H4 (cell line): ENCODE measurements at regions not wholly inside any gene's neighbourhood (a gene's known extent, or its start where the extent isn't known, plus 50 kb on each side); places are given as distances from the start of the nearest gene placed in this dataset.
A peak's percentile ranks its signal among the peaks of the same experiment; 100 is the strongest.
"Not testable (repeated sequence)": the region's sequence is repeated elsewhere in the genome, so short reads cannot be mapped to it uniquely, and the experiment has no call there.

ENCODE experiments used
- DNase-seq: peaks from one replicate; pipeline ENCODE4 v3.0.0-alpha.2; 2015; ENCODE audit warnings: low spot score

DNA sequence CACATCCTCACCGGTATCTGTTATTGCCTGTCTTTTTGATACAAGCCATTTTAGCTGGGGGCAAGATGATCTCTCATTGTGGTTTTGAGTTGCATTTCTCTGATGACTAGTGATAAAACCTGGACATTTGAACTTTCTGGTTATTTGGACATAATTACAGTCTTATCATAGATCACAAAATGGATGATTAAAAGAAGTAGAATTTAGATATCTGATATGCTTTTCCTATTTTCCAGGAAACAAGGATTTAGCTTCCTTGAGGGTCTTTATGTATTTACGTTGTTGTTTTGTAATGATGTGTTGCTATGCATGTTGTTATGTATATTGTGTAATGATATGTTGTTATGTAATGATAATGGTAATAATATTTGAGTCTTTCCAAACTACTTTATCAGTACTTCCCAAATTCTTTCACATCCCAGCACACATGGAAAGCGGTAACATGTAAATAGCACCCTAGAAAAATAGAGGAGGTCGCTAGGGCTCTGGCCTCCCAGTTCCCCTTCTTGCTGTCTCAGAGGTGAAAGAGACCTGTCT lies 53.8 kb downstream of the GJD2 start:
- DNase-seq, result no peak

GRCh38 chr15:34699968-34700640 lies 54.7 kb downstream of the GJD2 start:
- no peak for DNase-seq

GRCh38 chr15:34696506-34696905 lies 58.3 kb downstream of the GJD2 start:
- no peak for DNase-seq

GRCh38 chr15:34693053-34693744 lies 61.6 kb downstream of the GJD2 start:
- DNase-seq, result peak; percentile 18

DNA sequence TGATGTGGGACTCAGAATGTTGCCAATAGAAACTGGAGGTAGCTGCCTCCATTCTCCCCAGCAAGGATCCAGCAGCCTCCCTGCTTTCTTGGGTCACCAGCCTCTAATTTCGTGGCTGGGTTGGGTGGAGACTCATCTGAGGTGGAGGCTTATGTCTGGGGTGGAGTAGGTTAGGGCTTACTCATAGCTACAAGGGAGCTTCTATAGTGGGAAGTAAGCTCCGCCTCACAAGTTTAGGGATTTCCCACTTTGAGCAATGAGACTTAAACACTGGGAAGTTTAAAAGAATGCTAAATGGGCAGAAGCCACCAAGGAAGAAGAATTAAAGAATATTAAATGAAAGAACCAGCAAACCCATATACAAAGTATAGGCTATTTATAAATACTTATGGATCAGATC lies 63.8 kb downstream of the GJD2 start:
- DNase-seq, result no peak

DNA sequence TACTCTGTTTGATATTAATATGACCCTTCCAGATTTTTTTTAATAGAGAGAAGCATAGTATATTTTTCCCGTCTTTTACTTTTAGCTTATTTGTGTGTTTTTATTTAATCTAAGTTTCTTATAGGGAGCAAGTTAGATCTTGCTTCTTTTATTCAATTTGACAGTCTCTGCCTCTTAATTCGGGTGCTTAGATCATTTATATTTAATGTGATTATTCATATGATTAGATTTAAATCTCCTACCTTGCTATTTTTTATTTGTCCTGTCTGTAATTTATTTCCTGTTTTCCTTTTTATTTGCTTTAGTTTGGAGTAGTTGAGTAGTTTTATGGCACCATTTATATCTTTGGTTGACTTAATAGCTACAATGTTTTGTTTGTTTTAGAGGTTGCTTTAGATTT lies 66.1 kb downstream of the GJD2 start:
- DNase-seq, result no peak

- no peak for DNase-seq
Measured at GRCh38 chr15:34684351-34684750, 70.4 kb downstream of the GJD2 start.

DNA sequence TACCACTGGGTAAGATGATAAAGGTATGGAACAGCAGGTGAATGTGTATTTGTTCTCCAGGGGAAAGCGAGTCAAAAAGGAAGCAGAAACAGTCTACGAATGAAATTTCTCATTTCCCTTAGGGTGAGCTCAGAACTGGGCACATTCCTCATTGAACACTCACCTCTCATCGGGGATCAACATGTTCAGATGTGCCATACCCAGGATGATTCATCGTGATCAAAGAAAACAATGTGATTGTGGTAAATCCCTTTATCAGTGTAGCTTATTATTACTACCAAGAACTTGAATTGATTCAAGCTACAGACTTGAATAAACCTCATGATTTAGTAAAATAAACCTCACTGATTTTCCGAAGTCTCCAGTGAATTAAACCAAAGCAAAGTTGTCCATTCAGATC lies 72.1 kb downstream of the GJD2 start:
- DNase-seq, result no peak

DNA sequence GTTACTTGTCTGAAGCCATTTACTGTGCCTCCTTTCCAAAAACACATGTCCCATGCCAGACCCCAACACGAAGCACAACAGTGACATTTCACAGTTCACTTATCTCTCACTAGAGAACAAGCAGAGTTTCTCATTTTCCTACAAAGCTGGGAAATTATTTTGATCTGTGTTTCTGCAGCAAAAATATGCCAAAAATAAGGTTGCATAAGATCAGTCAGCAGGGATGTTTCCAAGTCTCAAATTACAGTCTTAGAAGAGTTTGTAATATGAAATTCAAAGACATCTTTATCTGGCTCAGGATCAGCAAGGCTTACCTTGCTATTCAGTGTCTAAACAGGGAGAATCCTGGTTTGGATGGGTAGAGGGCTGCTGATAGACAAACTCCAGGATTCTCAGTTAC lies 75.5 kb downstream of the GJD2 start:
- DNase-seq, result no peak

- no peak for DNase-seq
Measured at GRCh38 chr15:34673241-34673640, 81.6 kb downstream of the GJD2 start.

GRCh38 chr15:34665498-34666116 lies 82.2 kb upstream of the GOLGA8B start:
- no peak for DNase-seq

- no peak for DNase-seq
Measured at GRCh38 chr15:34664418-34664817, 81.0 kb upstream of the GOLGA8B start.

GRCh38 chr15:34663101-34663500 lies 79.7 kb upstream of the GOLGA8B start:
- DNase-seq, result no peak

GRCh38 chr15:34659056-34659455 lies 75.6 kb upstream of the GOLGA8B start:
- no peak for DNase-seq

GRCh38 chr15:34657469-34658127 lies 74.1 kb upstream of the GOLGA8B start:
- DNase-seq, result no peak

DNA sequence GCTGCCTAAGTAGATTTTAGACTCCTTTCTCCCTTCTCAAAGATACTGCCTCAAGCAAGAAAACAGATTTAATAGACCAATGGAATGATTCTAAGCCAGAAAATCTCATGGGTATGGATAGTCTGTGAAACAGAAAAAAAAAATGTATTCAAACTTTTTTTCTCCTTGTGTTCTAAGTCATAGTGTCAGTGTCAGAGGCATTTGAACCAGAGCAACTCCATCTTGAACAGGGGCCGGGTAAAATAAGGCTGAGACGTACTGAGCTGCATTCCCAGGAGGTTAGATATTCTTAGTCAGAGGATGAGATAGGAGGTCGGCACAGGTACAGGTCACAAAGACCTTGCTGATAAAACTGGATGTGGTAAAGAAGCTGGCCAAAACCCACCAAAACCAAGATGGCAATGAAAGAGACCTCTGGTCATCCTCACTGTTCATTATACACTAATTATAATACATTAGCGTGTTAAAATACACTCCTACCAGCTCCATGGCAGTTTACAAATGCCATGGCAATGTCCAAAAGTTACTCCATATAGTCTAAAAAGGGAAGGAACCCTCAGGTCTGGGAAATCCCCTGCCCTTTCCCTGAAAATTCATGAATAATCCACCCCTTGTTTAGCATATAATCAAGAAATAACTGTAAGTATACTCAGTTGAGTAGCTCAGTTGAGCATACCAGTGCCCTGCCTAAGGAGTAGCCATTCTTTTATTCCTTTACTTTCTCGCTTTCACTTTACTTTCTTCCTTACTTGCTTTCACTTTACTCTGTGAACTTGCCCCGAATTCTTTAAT lies 72.8 kb upstream of the GOLGA8B start:
- no peak for DNase-seq

GRCh38 chr15:34655326-34655725 lies 71.9 kb upstream of the GOLGA8B start:
- no peak for DNase-seq

- DNase-seq, result no peak
Measured at GRCh38 chr15:34654625-34655024, 71.2 kb upstream of the GOLGA8B start.

GRCh38 chr15:34653992-34654391 lies 70.5 kb upstream of the GOLGA8B start:
- DNase-seq, result no peak

DNA sequence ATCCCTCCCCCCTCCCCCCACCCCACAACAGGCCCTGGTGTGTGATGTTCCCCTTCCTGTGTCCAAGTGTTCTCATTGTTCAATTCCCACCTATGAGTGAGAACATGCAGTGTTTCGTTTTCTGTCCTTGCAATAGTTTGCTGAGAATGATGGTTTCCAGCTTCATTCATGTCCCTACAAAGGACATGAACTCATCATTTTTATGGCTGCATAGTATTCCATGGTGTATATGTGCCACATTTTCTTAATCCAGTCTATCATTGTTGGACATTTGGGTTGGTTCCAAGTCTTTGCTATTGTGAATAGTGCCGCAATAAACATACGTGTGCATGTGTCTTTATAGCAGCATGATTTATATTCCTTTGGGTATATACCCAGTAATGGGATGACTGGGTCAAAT lies 69.9 kb upstream of the GOLGA8B start:
- not testable (repeated sequence) for DNase-seq

GRCh38 chr15:34652726-34653033 lies 69.2 kb upstream of the GOLGA8B start:
- DNase-seq, result no peak
